ENCODE measurements at regions not wholly inside any gene's neighbourhood (a gene's known extent, or its start where the extent isn't known, plus 50 kb on each side); places are given as distances from the start of the nearest gene placed in this dataset.

GRCh38 chr15:96019114-96019513 is 311.4 kb upstream of the NR2F2 start:
- TF ChIP-seq SNAI2 (CRISPR knock-in tag; IDR thresholded peaks at IDR 0.05) (no peak), ZC3H10 (CRISPR knock-in tag; IDR thresholded peaks at IDR 0.05) (no peak), CSDC2 (CRISPR knock-in tag; IDR thresholded peaks at IDR 0.05) (no peak), ESRRG (CRISPR knock-in tag; IDR thresholded peaks at IDR 0.05) (no peak), ZNF70 (CRISPR knock-in tag; IDR thresholded peaks at IDR 0.05) (no peak), CREB5 (CRISPR knock-in tag; IDR thresholded peaks at IDR 0.05; ENCODE audit: low read depth) (no peak), RARB (CRISPR knock-in tag; IDR thresholded peaks at IDR 0.05) (no peak)
- no peak for ATAC-seq

- no peak for ATAC-seq
Observed at GRCh38 chr15:96020133-96020532, 310.4 kb upstream of the NR2F2 start.

GRCh38 chr15:96020797-96021196 is 309.7 kb upstream of the NR2F2 start:
- TF ChIP-seq ARNTL (CRISPR knock-in tag; IDR thresholded peaks at IDR 0.05; ENCODE audit: borderline replicate concordance, low read depth), result no peak
- TF ChIP-seq ISL1 (CRISPR knock-in tag; IDR thresholded peaks at IDR 0.05), result no peak
- TF ChIP-seq ESRRG (CRISPR knock-in tag; IDR thresholded peaks at IDR 0.05), result no peak
- no peak for TF ChIP-seq ZNF565 (CRISPR knock-in tag; conservative IDR thresholded peaks at IDR 0.05; ENCODE audit: low read depth)
- TF ChIP-seq ZNF70 (CRISPR knock-in tag; IDR thresholded peaks at IDR 0.05), result no peak
- TF ChIP-seq CREB5 (CRISPR knock-in tag; IDR thresholded peaks at IDR 0.05; ENCODE audit: low read depth), result no peak
- TF ChIP-seq GLIS3 (CRISPR knock-in tag; IDR thresholded peaks at IDR 0.05), result no peak
- TF ChIP-seq TSHZ2 (CRISPR knock-in tag; IDR thresholded peaks at IDR 0.05), result no peak
- no peak for TF ChIP-seq PPARA (CRISPR knock-in tag; IDR thresholded peaks at IDR 0.05; ENCODE audit: borderline replicate concordance)
- TF ChIP-seq CSRNP3 (CRISPR knock-in tag; IDR thresholded peaks at IDR 0.05), result no peak
- no peak for TF ChIP-seq SNAI2 (CRISPR knock-in tag; IDR thresholded peaks at IDR 0.05)
- no peak for TF ChIP-seq ZFP30 (CRISPR knock-in tag; IDR thresholded peaks at IDR 0.05)
- TF ChIP-seq PATZ1 (CRISPR knock-in tag; IDR thresholded peaks at IDR 0.05; ENCODE audit: borderline replicate concordance), result no peak
- TF ChIP-seq CSDC2 (CRISPR knock-in tag; IDR thresholded peaks at IDR 0.05), result no peak
- TF ChIP-seq BACH2 (CRISPR knock-in tag; IDR thresholded peaks at IDR 0.05; ENCODE audit: borderline replicate concordance), result no peak
- TF ChIP-seq ZNF8 (CRISPR knock-in tag; IDR thresholded peaks at IDR 0.05), result no peak
- ATAC-seq, result no peak

More at GRCh38 chr15:96020133-96020532, 310.4 kb upstream of the NR2F2 start:
- no peak for TF ChIP-seq RARB (CRISPR knock-in tag; IDR thresholded peaks at IDR 0.05)
- no peak for TF ChIP-seq CSRNP3 (CRISPR knock-in tag; IDR thresholded peaks at IDR 0.05)

- ATAC-seq, result no peak
- TF ChIP-seq SNAI2 (CRISPR knock-in tag; IDR thresholded peaks at IDR 0.05) (no peak), ZNF8 (CRISPR knock-in tag; IDR thresholded peaks at IDR 0.05) (no peak), ZFP30 (CRISPR knock-in tag; IDR thresholded peaks at IDR 0.05) (no peak), POU6F1 (CRISPR knock-in tag; IDR thresholded peaks at IDR 0.05; ENCODE audit: borderline replicate concordance, low read depth) (no peak), TOX (CRISPR knock-in tag; IDR thresholded peaks at IDR 0.05; ENCODE audit: borderline replicate concordance) (no peak), PATZ1 (CRISPR knock-in tag; IDR thresholded peaks at IDR 0.05; ENCODE audit: borderline replicate concordance) (no peak), ESRRG (CRISPR knock-in tag; IDR thresholded peaks at IDR 0.05) (no peak), RARB (CRISPR knock-in tag; IDR thresholded peaks at IDR 0.05) (no peak), PPARA (CRISPR knock-in tag; IDR thresholded peaks at IDR 0.05; ENCODE audit: borderline replicate concordance) (no peak), BACH2 (CRISPR knock-in tag; IDR thresholded peaks at IDR 0.05; ENCODE audit: borderline replicate concordance) (no peak), ZNF70 (CRISPR knock-in tag; IDR thresholded peaks at IDR 0.05) (no peak), ZC3H10 (CRISPR knock-in tag; IDR thresholded peaks at IDR 0.05) (no peak), CSDC2 (CRISPR knock-in tag; IDR thresholded peaks at IDR 0.05) (no peak), ZNF565 (CRISPR knock-in tag; conservative IDR thresholded peaks at IDR 0.05; ENCODE audit: low read depth) (no peak)
Observed at GRCh38 chr15:96023081-96023480, 307.4 kb upstream of the NR2F2 start.

All from SK-N-SH treated with all-trans-retinoic acid at 6 μM for 48 hours (cell line).